DMS153 (cell line): ENCODE measurements at regions not wholly inside any gene's neighbourhood (a gene's known extent, or its start where the extent isn't known, plus 50 kb on each side); places are given as distances from the start of the nearest gene placed in this dataset.

Experiments
- DNase-seq: peaks from one replicate; lab custom pipeline; 2025; lab: John Stamatoyannopoulos, UW

- DNase-seq, result no peak
Observed at GRCh38 chr17:13086142-13086769, 68.4 kb upstream of the ELAC2 start.

- DNase-seq, result no peak
Observed at GRCh38 chr17:13085578-13085977, 67.8 kb upstream of the ELAC2 start.

- DNase-seq, result no peak
Observed at GRCh38 chr17:13084420-13084819, 66.6 kb upstream of the ELAC2 start.

- DNase-seq, result no peak
Observed at GRCh38 chr17:13078591-13079385, 61.0 kb upstream of the ELAC2 start.

GRCh38 chr17:13076905-13077304 lies 59.1 kb upstream of the ELAC2 start:
- no peak for DNase-seq

GRCh38 chr17:13074026-13074425 lies 56.2 kb upstream of the ELAC2 start:
- DNase-seq, result no peak

GRCh38 chr17:13073018-13073417 lies 55.2 kb upstream of the ELAC2 start:
- no peak for DNase-seq

- no peak for DNase-seq
Observed at GRCh38 chr17:13070732-13071131, 52.9 kb upstream of the ELAC2 start.

- no peak for DNase-seq
Observed at GRCh38 chr17:13067629-13068303, 49.9 kb upstream of the ELAC2 start.
